PC-9 (cell line): ENCODE measurements at regions not wholly inside any gene's neighbourhood (a gene's known extent, or its start where the extent isn't known, plus 50 kb on each side); places are given as distances from the start of the nearest gene placed in this dataset.

Experiments used
- EZH2 ChIP-seq: fragments of 200-600 bp; sonication (generic); IDR thresholded peaks from 2 replicates; pipeline ENCODE4 v1.8.0; 2017; ENCODE audit warnings: antibody characterized with exemption, low read depth
- TF ChIP-seq, protein P1 (sequence below): fragments of 200-600 bp; sonication (generic); conservative IDR thresholded peaks from 2 replicates; pipeline ENCODE4 v1.6.1; 2017; ENCODE audit warnings: mixed run types, antibody characterized with exemption, mild to moderate bottlenecking, moderate library complexity

DNA sequence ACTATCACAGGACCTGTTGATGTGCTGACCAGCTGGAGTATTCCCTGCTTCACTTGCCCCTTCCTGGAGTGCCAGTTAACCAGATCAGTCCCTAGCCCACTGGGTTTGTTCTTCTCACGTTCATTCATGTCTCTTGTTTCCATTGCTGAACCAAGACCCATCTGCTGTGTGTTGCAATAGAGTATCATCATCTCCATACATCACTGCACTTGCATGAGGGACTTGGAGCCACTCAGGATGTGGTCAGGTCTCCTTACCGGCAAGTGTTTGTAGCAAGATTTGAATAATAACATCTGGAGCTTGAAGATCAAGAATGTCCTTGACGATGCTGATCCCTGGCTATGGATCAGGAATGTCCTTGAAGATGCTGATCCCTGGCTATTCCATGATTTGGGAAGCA, 358.6 kb downstream of the IRX1 start:
- TF ChIP-seq, protein P1, sequence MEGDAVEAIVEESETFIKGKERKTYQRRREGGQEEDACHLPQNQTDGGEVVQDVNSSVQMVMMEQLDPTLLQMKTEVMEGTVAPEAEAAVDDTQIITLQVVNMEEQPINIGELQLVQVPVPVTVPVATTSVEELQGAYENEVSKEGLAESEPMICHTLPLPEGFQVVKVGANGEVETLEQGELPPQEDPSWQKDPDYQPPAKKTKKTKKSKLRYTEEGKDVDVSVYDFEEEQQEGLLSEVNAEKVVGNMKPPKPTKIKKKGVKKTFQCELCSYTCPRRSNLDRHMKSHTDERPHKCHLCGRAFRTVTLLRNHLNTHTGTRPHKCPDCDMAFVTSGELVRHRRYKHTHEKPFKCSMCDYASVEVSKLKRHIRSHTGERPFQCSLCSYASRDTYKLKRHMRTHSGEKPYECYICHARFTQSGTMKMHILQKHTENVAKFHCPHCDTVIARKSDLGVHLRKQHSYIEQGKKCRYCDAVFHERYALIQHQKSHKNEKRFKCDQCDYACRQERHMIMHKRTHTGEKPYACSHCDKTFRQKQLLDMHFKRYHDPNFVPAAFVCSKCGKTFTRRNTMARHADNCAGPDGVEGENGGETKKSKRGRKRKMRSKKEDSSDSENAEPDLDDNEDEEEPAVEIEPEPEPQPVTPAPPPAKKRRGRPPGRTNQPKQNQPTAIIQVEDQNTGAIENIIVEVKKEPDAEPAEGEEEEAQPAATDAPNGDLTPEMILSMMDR = no peak
- no peak for TF ChIP-seq EZH2
